ENCODE measurements at regions not wholly inside any gene's neighbourhood (a gene's known extent, or its start where the extent isn't known, plus 50 kb on each side); places are given as distances from the start of the nearest gene placed in this dataset.

GRCh38 chr2:217484046-217484445 lies 518.7 kb downstream of the TNS1 start:
- no peak for TF ChIP-seq EZH2 (IDR thresholded peaks at IDR 0.05; ENCODE audit: low read depth)
- TF ChIP-seq, protein P1, sequence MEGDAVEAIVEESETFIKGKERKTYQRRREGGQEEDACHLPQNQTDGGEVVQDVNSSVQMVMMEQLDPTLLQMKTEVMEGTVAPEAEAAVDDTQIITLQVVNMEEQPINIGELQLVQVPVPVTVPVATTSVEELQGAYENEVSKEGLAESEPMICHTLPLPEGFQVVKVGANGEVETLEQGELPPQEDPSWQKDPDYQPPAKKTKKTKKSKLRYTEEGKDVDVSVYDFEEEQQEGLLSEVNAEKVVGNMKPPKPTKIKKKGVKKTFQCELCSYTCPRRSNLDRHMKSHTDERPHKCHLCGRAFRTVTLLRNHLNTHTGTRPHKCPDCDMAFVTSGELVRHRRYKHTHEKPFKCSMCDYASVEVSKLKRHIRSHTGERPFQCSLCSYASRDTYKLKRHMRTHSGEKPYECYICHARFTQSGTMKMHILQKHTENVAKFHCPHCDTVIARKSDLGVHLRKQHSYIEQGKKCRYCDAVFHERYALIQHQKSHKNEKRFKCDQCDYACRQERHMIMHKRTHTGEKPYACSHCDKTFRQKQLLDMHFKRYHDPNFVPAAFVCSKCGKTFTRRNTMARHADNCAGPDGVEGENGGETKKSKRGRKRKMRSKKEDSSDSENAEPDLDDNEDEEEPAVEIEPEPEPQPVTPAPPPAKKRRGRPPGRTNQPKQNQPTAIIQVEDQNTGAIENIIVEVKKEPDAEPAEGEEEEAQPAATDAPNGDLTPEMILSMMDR (conservative IDR thresholded peaks at IDR 0.05): no peak

Measured in PC-9 (cell line).